HCT116 (cell line): ENCODE measurements at regions not wholly inside any gene's neighbourhood (a gene's known extent, or its start where the extent isn't known, plus 50 kb on each side); places are given as distances from the start of the nearest gene placed in this dataset.

Experiments used
- ATAC-seq: fragments of 200-7000 bp; cut with Tn5 transposase; 2 replicates; pipeline ENCODE4 v1.9.1; 2020; ENCODE audit warnings: mild to moderate bottlenecking, moderate library complexity
- BruUV-seq: library from RNA; stranded (reverse); fragments of 400-500 nt; replicated peaks from 2 replicates; lab custom pipeline; 2021; lab: Mats Ljungman, UMichigan
- CTCF ChIA-PET: fragments of 300-600 bp; sonication (Branson Sonifier 250); formaldehyde crosslinking; loops from one replicate; lab custom pipeline; 2021; ENCODE audit warnings: antibody characterized with exemption; lab: Charles Lee
- POLR2A ChIA-PET: fragments of 300-600, 350-600 bp; sonication (Branson Sonifier 250); formaldehyde crosslinking; loops from one replicate; lab custom pipeline; 2021; ENCODE audit warnings: antibody characterized with exemption; lab: Charles Lee
- RAD21 ChIA-PET, 2 experiments: fragments of 300-600 bp; sonication (Branson Sonifier 250); formaldehyde crosslinking; loops; one replicate each; lab custom pipeline; 2023; ENCODE audit warnings: low total read pairs in 2 of 2; ENCODE audit not compliant: uncharacterized antibody in 2 of 2, unreplicated experiment in 2 of 2, low non-redundant PET in 1 of 2; lab: Charles Lee
- DNase-seq: peaks from one replicate; pipeline ENCODE4 v3.0.0-alpha.2; 2010; ENCODE audit warnings: low read depth, low spot score
- H2AFZ ChIP-seq: fragments of 200-600 bp; shearing (Covaris generic), sonication (generic); 2 replicates; pipeline ENCODE4 v1.6.1; 2017; ENCODE audit warnings: low read depth, mixed run types, mixed read lengths, antibody characterized with exemption, low read length; ENCODE audit not compliant: poor library complexity, severe bottlenecking
- H3K27ac ChIP-seq: 2 replicates; pipeline ENCODE4 v1.5.1; 2012; ENCODE audit warnings: low read depth, low read length
- H3K27me3 ChIP-seq: fragments of 200-600 bp; sonication (generic); 2 replicates; pipeline ENCODE4 v1.6.1; 2016; ENCODE audit warnings: mixed run types, low read length, mixed read lengths; ENCODE audit not compliant: insufficient read depth
- H3K36me3 ChIP-seq, 2 experiments: fragments of 200-500 bp in 1 of 2; fragments of 200-600 bp in 1 of 2; sonication (Bioruptor generic) in 1 of 2; sonication (generic) in 1 of 2; 2 replicates each; pipeline versions ENCODE4 v1.5.1 to v1.6.1; 2014 to 2016; ENCODE audit warnings: low read length in 2 of 2, inconsistent platforms in 1 of 2, mixed read lengths in 1 of 2, mixed run types in 1 of 2; ENCODE audit not compliant: insufficient read depth in 2 of 2, control insufficient read depth in 1 of 2
- H3K4me1 ChIP-seq, 2 experiments: fragments of 200-600 bp in 1 of 2; sonication (generic) in 1 of 2; 2 replicates each; pipeline versions ENCODE4 v1.5.1 to v1.6.1; 2012 to 2017; ENCODE audit warnings: low read length in 2 of 2, inconsistent platforms in 1 of 2, mild to moderate bottlenecking in 1 of 2, mixed read lengths in 1 of 2, mixed run types in 1 of 2, moderate library complexity in 1 of 2; ENCODE audit not compliant: insufficient read depth in 2 of 2, control insufficient read depth in 1 of 2
- H3K4me2 ChIP-seq: fragments of 200-600 bp; sonication (generic); 2 replicates; pipeline ENCODE4 v1.6.1; 2017; ENCODE audit warnings: mixed run types, low read length, mixed read lengths
- H3K4me3 ChIP-seq, 2 experiments: fragments of 200-600 bp in 1 of 2; sonication (generic) in 1 of 2; replicated peaks in 1 of 2; 2 replicates each; pipeline ENCODE4 v1.5.1; 2011 to 2016; ENCODE audit warnings: low read length in 2 of 2, control low read depth in 1 of 2, low read depth in 1 of 2, mild to moderate bottlenecking in 1 of 2, mixed read lengths in 1 of 2, mixed run types in 1 of 2
- H3K79me2 ChIP-seq: fragments of 200-600 bp; sonication (generic); 2 replicates; pipeline ENCODE4 v1.6.1; 2017; ENCODE audit warnings: mild to moderate bottlenecking, mixed run types, low read length, moderate library complexity, mixed read lengths; ENCODE audit not compliant: insufficient read depth
- H3K9ac ChIP-seq: fragments of 200-600 bp; sonication (generic); 2 replicates; pipeline ENCODE4 v1.6.1; 2016; ENCODE audit warnings: low read length, mixed read lengths
- H3K9me2 ChIP-seq: fragments of 200-600 bp; sonication (generic), shearing (Covaris generic); 2 replicates; pipeline ENCODE4 v1.6.1; 2017; ENCODE audit warnings: mixed run types, mild to moderate bottlenecking, moderate library complexity; ENCODE audit not compliant: insufficient read depth
- H3K9me3 ChIP-seq, 2 experiments: fragments of 200-500 bp in 1 of 2; fragments of 200-600 bp in 1 of 2; sonication (Bioruptor generic) in 1 of 2; sonication (generic) in 1 of 2; 2 replicates each; pipeline ENCODE4 v1.6.1; 2014 to 2017; ENCODE audit warnings: low read length in 2 of 2, mixed read lengths in 2 of 2, inconsistent platforms in 1 of 2, low read depth in 1 of 2, mild to moderate bottlenecking in 1 of 2, mixed run types in 1 of 2, moderate library complexity in 1 of 2; ENCODE audit not compliant: control insufficient read depth in 1 of 2, insufficient read depth in 1 of 2
- H4K20me1 ChIP-seq: fragments of 200-600 bp; sonication (generic), shearing (Covaris generic); 2 replicates; pipeline ENCODE4 v1.6.1; 2017; ENCODE audit warnings: mixed run types, mild to moderate bottlenecking, moderate library complexity; ENCODE audit not compliant: insufficient read depth
- CBX3 ChIP-seq: IDR thresholded peaks from 2 replicates; pipeline ENCODE4 v1.6.1; 2012; ENCODE audit warnings: low read depth
- CEBPB ChIP-seq: IDR thresholded peaks from 2 replicates; pipeline ENCODE4 v1.6.1; 2012; ENCODE audit warnings: low read depth
- EGR1 ChIP-seq: IDR thresholded peaks from 2 replicates; pipeline ENCODE4 v1.6.1; 2012; ENCODE audit warnings: low read depth
- EZH2 ChIP-seq: fragments of 200-600 bp; sonication (generic); IDR thresholded peaks from 2 replicates; pipeline ENCODE4 v1.6.1; 2017; ENCODE audit warnings: antibody characterized with exemption, mixed run types
- EZH2phosphoT487 ChIP-seq: fragments of 200-600 bp; IDR thresholded peaks from 2 replicates; pipeline ENCODE4 v1.6.1; 2018; ENCODE audit warnings: antibody characterized with exemption, borderline replicate concordance
- FOSL1 ChIP-seq: IDR thresholded peaks from 2 replicates; pipeline ENCODE4 v1.6.1; 2012; ENCODE audit warnings: low read depth
- JUND ChIP-seq: IDR thresholded peaks from 2 replicates; pipeline ENCODE4 v1.6.1; 2012
- POLR2A ChIP-seq: IDR thresholded peaks from 2 replicates; pipeline ENCODE4 v1.7.0; 2011; ENCODE audit warnings: borderline replicate concordance; ENCODE audit not compliant: insufficient read depth, insufficient read length; ENCODE audit errors: extremely low read depth
- POLR2AphosphoS5 ChIP-seq: IDR thresholded peaks from 2 replicates; pipeline ENCODE4 v1.6.1; 2011; ENCODE audit warnings: mild to moderate bottlenecking, low read depth, low read length, moderate library complexity
- RAD21 ChIP-seq: IDR thresholded peaks from 2 replicates; pipeline ENCODE4 v1.6.1; 2012; ENCODE audit warnings: low read depth, mild to moderate bottlenecking
- SP1 ChIP-seq: IDR thresholded peaks from 2 replicates; pipeline ENCODE4 v1.6.1; 2012; ENCODE audit warnings: low read depth
- SRF ChIP-seq: IDR thresholded peaks from 2 replicates; pipeline ENCODE4 v1.6.1; 2012; ENCODE audit warnings: low read depth
- ZFX ChIP-seq: fragments of 450-650 bp; IDR thresholded peaks from 2 replicates; pipeline ENCODE4 v1.6.1; 2017
- intact Hi-C: fragments of 100-400 bp; cut with micrococcal nuclease; formaldehyde crosslinking; loops from 2 replicates; pipeline ENCODE4 v1.10.0; 2022
- TF ChIP-seq, protein P1 (sequence below): IDR thresholded peaks from 2 replicates; pipeline ENCODE4 v1.6.1; 2012; ENCODE audit warnings: low read depth
- TF ChIP-seq, protein P2 (sequence below): IDR thresholded peaks from 2 replicates; pipeline ENCODE4 v1.6.1; 2012
- TF ChIP-seq, protein P3 (sequence below): IDR thresholded peaks from 2 replicates; pipeline ENCODE4 v1.6.1; 2012
- TF ChIP-seq, protein P4 (sequence below), 3 experiments: fragments of 200-600 bp in 1 of 3; sonication (generic) in 1 of 3; IDR thresholded peaks in 2 of 3; conservative IDR thresholded peaks in 1 of 3; 2 replicates each; pipeline ENCODE4 v1.5.1; 2012 to 2017; ENCODE audit warnings: low read depth in 2 of 3, low read length in 2 of 3, antibody characterized with exemption in 1 of 3, borderline replicate concordance in 1 of 3, control low read depth in 1 of 3, mild to moderate bottlenecking in 1 of 3, mixed read lengths in 1 of 3, mixed run types in 1 of 3, moderate library complexity in 1 of 3; ENCODE audit not compliant: insufficient read depth in 1 of 3
- TF ChIP-seq, protein P5 (sequence below): IDR thresholded peaks from 2 replicates; pipeline ENCODE4 v1.6.1; 2011; ENCODE audit warnings: mild to moderate bottlenecking, low read length, moderate library complexity; ENCODE audit not compliant: insufficient replicate concordance; ENCODE audit errors: extremely low read depth

DNA sequence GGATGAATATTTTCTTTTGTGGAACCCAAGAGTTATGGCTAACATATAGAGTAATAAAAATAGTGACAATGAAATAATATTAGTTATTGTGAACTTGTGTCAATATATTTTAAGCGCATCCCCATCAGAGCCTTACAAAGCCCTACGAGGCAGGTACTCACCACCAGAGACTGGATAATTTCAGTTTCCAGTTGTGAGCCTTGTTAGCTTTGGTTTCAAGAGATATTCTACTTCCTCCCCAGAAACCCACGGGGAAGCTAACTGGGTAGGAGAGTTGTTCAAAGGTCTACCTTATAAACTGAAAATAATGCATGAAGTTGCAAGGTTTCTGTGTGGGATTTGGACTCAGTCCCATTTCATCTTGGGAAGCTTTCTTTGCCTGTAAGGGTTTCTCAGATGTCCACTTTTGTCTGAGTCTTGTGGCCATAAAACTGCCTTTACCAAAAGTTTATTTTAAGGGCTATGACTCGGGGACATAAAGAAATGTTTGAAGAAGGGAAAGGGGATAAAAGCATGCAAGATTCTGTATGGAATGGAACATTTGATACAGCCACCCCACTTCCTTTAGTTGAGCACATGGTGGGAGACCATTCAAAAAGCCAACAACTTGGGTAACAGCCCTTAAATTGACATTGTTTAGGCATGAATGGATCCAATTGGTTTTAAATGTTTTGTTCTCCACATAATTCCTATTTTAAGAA, 57.4 kb upstream of the ANKRD55 start:
- ATAC-seq (no peak), DNase-seq (no peak)
- TF ChIP-seq FOSL1 (no peak), POLR2A (no peak), EGR1 (no peak), JUND (no peak), EZH2 (no peak), POLR2AphosphoS5 (no peak), ZFX (no peak), CEBPB (no peak), EZH2phosphoT487 (no peak), SP1 (no peak), SRF (no peak), RAD21 (no peak), CBX3 (no peak)
- TF ChIP-seq, protein P1, sequence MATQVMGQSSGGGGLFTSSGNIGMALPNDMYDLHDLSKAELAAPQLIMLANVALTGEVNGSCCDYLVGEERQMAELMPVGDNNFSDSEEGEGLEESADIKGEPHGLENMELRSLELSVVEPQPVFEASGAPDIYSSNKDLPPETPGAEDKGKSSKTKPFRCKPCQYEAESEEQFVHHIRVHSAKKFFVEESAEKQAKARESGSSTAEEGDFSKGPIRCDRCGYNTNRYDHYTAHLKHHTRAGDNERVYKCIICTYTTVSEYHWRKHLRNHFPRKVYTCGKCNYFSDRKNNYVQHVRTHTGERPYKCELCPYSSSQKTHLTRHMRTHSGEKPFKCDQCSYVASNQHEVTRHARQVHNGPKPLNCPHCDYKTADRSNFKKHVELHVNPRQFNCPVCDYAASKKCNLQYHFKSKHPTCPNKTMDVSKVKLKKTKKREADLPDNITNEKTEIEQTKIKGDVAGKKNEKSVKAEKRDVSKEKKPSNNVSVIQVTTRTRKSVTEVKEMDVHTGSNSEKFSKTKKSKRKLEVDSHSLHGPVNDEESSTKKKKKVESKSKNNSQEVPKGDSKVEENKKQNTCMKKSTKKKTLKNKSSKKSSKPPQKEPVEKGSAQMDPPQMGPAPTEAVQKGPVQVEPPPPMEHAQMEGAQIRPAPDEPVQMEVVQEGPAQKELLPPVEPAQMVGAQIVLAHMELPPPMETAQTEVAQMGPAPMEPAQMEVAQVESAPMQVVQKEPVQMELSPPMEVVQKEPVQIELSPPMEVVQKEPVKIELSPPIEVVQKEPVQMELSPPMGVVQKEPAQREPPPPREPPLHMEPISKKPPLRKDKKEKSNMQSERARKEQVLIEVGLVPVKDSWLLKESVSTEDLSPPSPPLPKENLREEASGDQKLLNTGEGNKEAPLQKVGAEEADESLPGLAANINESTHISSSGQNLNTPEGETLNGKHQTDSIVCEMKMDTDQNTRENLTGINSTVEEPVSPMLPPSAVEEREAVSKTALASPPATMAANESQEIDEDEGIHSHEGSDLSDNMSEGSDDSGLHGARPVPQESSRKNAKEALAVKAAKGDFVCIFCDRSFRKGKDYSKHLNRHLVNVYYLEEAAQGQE, result no peak
- TF ChIP-seq, protein P2, sequence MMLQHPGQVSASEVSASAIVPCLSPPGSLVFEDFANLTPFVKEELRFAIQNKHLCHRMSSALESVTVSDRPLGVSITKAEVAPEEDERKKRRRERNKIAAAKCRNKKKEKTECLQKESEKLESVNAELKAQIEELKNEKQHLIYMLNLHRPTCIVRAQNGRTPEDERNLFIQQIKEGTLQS, result no peak
- TF ChIP-seq, protein P3, sequence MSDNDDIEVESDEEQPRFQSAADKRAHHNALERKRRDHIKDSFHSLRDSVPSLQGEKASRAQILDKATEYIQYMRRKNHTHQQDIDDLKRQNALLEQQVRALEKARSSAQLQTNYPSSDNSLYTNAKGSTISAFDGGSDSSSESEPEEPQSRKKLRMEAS, result no peak
- TF ChIP-seq, protein P4, sequence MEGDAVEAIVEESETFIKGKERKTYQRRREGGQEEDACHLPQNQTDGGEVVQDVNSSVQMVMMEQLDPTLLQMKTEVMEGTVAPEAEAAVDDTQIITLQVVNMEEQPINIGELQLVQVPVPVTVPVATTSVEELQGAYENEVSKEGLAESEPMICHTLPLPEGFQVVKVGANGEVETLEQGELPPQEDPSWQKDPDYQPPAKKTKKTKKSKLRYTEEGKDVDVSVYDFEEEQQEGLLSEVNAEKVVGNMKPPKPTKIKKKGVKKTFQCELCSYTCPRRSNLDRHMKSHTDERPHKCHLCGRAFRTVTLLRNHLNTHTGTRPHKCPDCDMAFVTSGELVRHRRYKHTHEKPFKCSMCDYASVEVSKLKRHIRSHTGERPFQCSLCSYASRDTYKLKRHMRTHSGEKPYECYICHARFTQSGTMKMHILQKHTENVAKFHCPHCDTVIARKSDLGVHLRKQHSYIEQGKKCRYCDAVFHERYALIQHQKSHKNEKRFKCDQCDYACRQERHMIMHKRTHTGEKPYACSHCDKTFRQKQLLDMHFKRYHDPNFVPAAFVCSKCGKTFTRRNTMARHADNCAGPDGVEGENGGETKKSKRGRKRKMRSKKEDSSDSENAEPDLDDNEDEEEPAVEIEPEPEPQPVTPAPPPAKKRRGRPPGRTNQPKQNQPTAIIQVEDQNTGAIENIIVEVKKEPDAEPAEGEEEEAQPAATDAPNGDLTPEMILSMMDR (IDR thresholded peaks at IDR 0.05 in 2 of 3, conservative IDR thresholded peaks at IDR 0.05 in 1 of 3; ENCODE audit: borderline replicate concordance in 1 of 3, insufficient read depth in 1 of 3, low read depth in 2 of 3, low read length in 2 of 3), result no peak
- TF ChIP-seq, protein P5, sequence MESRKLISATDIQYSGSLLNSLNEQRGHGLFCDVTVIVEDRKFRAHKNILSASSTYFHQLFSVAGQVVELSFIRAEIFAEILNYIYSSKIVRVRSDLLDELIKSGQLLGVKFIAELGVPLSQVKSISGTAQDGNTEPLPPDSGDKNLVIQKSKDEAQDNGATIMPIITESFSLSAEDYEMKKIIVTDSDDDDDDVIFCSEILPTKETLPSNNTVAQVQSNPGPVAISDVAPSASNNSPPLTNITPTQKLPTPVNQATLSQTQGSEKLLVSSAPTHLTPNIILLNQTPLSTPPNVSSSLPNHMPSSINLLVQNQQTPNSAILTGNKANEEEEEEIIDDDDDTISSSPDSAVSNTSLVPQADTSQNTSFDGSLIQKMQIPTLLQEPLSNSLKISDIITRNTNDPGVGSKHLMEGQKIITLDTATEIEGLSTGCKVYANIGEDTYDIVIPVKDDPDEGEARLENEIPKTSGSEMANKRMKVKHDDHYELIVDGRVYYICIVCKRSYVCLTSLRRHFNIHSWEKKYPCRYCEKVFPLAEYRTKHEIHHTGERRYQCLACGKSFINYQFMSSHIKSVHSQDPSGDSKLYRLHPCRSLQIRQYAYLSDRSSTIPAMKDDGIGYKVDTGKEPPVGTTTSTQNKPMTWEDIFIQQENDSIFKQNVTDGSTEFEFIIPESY, result no peak
- Histone ChIP-seq H3K9me2 (no peaks in the 10 kb centered on the region), H3K9me3 (no peaks in the 10 kb centered on the region), H2AFZ (no peak overlapping the region), H3K4me1 (no peaks in the 10 kb centered on the region), H3K4me3 (no peak overlapping the region), H3K36me3 (no peaks in the 10 kb centered on the region), H3K4me2 (no peak overlapping the region), H3K27me3 (no peaks in the 10 kb centered on the region), H3K27ac (no peak overlapping the region), H3K79me2 (no peaks in the 10 kb centered on the region), H3K9ac (no peak overlapping the region), H4K20me1 (no peaks in the 10 kb centered on the region)
- POLR2A ChIA-PET, result no interaction called here
- no TSS peak for BruUV-seq
- RAD21 ChIA-PET, result no interaction called here
- CTCF ChIA-PET, result interaction anchor here (2.0 kb wide), 1 partner anchor 548 kb away, joined by 8 read pairs; no protein-coding TSS in a partner anchor
- intact Hi-C loops, result no loop called here
